HL-60 (cell line): ENCODE measurements at regions not wholly inside any gene's neighbourhood (a gene's known extent, or its start where the extent isn't known, plus 50 kb on each side); places are given as distances from the start of the nearest gene placed in this dataset.
"Not testable (repeated sequence)": the region's sequence is repeated elsewhere in the genome, so short reads cannot be mapped to it uniquely, and the experiment has no call there.

Experiments
- CTCF ChIP-seq: IDR thresholded peaks from one replicate; pipeline ENCODE4 v1.5.1; 2011; ENCODE audit warnings: low read length, control low read depth, inconsistent platforms; ENCODE audit not compliant: insufficient read depth
- GABPA ChIP-seq: IDR thresholded peaks from 2 replicates; pipeline ENCODE4 v1.6.1; 2012; ENCODE audit warnings: low read depth

GRCh38 chr1:120558303-120559060 is 143.6 kb downstream of the NBPF8 start:
- not testable (repeated sequence) for TF ChIP-seq GABPA, CTCF
